ENCODE measurements at regions not wholly inside any gene's neighbourhood (a gene's known extent, or its start where the extent isn't known, plus 50 kb on each side); places are given as distances from the start of the nearest gene placed in this dataset.

- no peak for DNase-seq (ENCODE audit: low read depth, low spot score)
Measured at GRCh38 chr1:99163671-99164070, 100.6 kb upstream of the PLPPR4 start.

DNA sequence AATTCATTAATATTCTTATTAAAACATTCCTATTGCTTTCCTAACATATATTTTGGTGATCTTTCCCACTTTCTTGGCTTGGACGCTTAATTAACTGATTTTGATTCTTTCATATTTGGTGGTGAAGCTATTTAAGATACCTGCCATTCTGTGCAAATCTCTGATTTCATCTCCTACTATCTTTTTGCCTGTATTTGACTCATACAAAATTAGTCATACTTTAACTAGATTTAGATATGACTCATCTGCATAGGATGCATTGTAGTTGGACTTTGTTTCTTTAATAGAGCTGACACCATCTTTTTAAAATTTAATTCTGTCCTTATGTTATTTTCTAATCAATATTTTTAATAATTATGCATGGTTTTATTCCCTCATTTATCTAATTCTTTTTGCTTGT lies 93.8 kb upstream of the PLPPR4 start:
- no peak for DNase-seq (ENCODE audit: low read depth, low spot score)

DNA sequence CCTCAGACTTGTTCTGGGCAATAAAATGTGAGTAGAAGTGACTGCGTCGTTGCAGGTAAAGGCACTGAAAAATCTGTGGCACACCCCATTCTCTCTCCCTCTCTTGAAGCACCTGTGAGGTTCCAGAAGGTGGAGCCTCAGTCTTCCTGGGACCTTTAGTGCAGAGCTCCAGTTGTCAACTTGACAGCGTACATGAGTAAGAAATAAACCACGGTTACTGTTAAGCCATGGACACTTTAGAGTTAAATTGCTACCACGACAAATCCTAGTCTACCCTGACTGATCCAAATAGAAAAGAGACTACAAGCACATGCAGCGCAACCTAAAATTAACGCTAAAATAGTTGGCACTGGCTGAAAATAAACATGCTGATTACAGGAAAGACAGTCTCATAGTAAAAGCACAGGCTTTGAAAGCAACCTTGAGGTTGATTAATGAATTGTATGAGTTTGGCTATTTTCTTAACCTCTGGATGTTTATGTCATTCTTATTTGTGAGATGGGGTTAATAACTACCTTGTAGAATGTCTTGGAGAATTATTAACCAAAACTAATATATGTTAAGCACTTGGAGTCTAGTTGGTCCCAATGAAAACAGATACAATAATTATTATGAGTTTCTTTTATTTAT lies 93.0 kb upstream of the PLPPR4 start:
- peak; percentile 3 for DNase-seq (ENCODE audit: low read depth, low spot score)

DNA sequence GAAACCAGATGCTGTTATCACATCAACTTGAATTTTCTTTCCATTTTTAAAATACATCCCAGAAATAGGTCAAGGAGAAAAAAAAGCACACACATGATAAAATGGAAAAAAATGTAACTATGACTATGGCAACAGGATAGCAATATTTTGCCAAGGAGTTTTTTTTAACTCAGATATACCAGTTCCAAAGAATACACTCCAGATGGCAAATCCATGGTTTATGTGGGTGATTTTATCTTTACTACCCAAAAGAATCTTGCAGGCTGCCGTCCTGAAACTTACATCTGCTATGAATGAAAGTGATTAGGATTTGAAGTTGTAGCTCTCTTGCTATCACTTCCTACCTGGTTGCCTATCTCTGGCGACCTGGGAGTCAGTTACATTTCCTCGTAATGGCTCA lies 91.0 kb upstream of the PLPPR4 start:
- DNase-seq (ENCODE audit: low read depth, low spot score): no peak

DNA sequence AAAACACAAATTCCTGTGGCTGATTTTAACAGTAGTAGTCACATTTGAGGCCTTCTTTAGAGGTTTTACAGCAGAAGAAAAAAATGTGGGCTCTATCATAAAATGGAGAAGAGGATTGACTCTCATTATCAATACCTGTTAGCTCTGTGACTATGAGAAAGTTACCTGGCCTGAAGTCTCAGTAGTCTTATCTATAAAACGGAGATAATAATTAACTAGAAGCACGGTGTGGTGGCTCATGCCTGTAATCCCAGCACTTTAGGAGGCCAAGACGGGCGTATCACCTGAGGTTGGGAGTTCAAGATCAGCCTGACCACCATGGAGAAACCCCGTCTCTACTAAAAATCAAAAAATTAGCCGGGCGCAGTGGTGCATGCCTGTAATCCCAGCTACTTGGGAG lies 90.4 kb upstream of the PLPPR4 start:
- no peak for DNase-seq (ENCODE audit: low read depth, low spot score)

GRCh38 chr1:99176753-99177152 lies 87.5 kb upstream of the PLPPR4 start:
- DNase-seq (ENCODE audit: low read depth, low spot score): no peak

DNA sequence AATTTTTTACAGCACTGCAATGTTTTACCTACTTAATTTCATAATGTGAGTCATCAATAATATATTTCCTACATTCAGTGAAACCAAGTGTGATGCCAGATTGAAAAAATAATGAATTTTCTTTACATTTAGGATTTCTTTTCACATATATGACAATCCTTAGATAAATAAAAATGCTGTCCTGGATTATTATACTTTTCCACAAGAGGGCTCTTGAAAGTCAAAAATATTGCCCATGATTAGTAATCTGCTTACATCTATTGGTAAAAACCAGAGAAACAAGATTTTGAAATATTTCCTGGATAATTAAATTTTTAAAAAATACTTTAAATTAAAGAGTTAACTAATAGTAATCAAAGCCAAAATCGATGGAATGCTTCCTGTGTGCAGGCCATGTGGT lies 86.8 kb upstream of the PLPPR4 start:
- DNase-seq (ENCODE audit: low read depth, low spot score): no peak

GRCh38 chr1:99180343-99180808 lies 83.9 kb upstream of the PLPPR4 start:
- peak; percentile 52 for DNase-seq (ENCODE audit: low read depth, low spot score)

DNA sequence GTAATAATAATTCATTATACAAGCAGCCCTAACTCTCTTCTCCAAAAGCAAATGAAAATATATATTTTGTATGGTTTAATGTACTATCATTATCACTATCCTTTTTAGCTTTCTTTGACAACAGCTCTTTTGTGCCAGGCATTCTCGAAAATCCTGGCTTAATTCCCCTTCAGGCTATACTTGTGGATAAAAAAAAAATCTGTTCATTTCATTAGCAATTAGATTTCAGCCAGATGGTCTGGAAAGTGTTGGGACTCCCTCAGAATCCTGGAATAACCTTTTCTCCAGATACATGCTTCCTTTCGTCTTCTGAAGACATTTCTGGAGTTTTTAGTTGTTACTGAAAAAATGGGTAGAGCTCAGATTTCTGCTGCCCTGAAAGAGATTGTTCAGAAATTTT lies 83.4 kb upstream of the PLPPR4 start:
- no peak for DNase-seq (ENCODE audit: low read depth, low spot score)

- DNase-seq (ENCODE audit: low read depth, low spot score): no peak
Measured at GRCh38 chr1:99181892-99182291, 82.4 kb upstream of the PLPPR4 start.

DNA sequence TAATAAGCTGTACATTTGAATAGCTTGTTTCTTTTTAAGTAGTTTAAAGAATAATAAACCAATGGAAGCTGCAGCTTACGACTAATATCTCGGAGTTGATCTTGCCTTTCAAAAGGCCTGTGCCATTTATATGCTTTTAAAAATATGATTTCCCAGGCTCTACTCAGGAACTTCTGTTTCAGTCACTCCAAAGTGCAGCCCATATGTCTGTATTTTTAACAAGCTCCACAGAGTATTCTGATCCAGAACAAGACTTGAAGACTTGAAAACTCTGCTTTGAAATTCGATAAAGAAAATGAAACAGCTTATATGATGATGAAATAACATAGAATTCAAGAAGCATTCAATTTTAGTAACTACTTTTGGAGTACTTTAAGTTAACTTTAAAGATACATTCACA lies 79.1 kb upstream of the PLPPR4 start:
- no peak for DNase-seq (ENCODE audit: low read depth, low spot score)

DNA sequence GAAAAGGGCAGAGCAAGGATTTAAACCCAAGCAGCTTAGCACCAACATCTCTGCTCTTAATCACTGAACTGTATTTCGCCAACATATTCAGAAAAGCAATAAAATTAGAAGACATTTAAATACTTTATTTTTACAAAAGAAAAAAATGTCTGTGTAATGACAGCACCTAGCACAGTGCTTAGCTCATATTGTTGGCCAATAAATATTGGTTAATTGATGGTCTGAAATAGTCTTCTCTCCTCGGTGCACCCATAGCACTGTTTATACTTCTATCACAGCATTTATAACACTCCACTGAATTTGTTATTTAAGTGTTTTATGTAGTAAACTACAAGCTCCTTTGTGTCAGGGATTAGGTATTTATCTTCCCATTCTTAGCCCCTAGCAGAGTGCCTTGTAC lies 70.9 kb upstream of the PLPPR4 start:
- no peak for DNase-seq (ENCODE audit: low read depth, low spot score)

- DNase-seq (ENCODE audit: low read depth, low spot score): no peak
Measured at GRCh38 chr1:99198393-99198792, 65.9 kb upstream of the PLPPR4 start.

- DNase-seq (ENCODE audit: low read depth, low spot score): no peak
Measured at GRCh38 chr1:99207216-99207615, 57.1 kb upstream of the PLPPR4 start.
